A673 (cell line): ENCODE measurements at regions not wholly inside any gene's neighbourhood (a gene's known extent, or its start where the extent isn't known, plus 50 kb on each side); places are given as distances from the start of the nearest gene placed in this dataset.
"Not testable (repeated sequence)": the region's sequence is repeated elsewhere in the genome, so short reads cannot be mapped to it uniquely, and the experiment has no call there.

Experiments used
- BruUV-seq: library from RNA; stranded (reverse); fragments of 400-500 nt; replicated peaks from 2 replicates; lab custom pipeline; 2021; lab: Mats Ljungman, UMichigan
- CTCF ChIA-PET: fragments of 300-600 bp; sonication (Branson Sonifier 250); formaldehyde crosslinking; loops from one replicate; lab custom pipeline; 2022; ENCODE audit warnings: antibody characterized with exemption; lab: Charles Lee
- POLR2A ChIA-PET: fragments of 300-600 bp; sonication (Branson Sonifier 250); formaldehyde crosslinking; loops from one replicate; lab custom pipeline; 2022; ENCODE audit warnings: antibody characterized with exemption; ENCODE audit not compliant: low non-redundant PET; lab: Charles Lee
- DNase-seq: peaks from one replicate; pipeline ENCODE4 v3.0.0-alpha.2; 2015; ENCODE audit warnings: low spot score
- H3K27ac ChIP-seq: fragments of 200-600 bp; sonication (generic); 2 replicates; pipeline ENCODE4 v1.5.1; 2016; ENCODE audit warnings: mixed run types, low read depth, mild to moderate bottlenecking, mixed read lengths, antibody characterized with exemption, low read length; ENCODE audit not compliant: poor library complexity, severe bottlenecking
- H3K27me3 ChIP-seq: fragments of 200-600 bp; sonication (generic); replicated peaks from 2 replicates; pipeline ENCODE4 v1.6.1; 2017; ENCODE audit warnings: mixed run types, low read depth, mild to moderate bottlenecking, mixed read lengths, antibody characterized with exemption, low read length; ENCODE audit not compliant: insufficient read depth, poor library complexity
- H3K36me3 ChIP-seq: fragments of 200-600 bp; sonication (generic); 2 replicates; pipeline ENCODE4 v1.6.1; 2016; ENCODE audit warnings: mixed run types, mild to moderate bottlenecking, mixed read lengths, antibody characterized with exemption, low read length; ENCODE audit not compliant: insufficient read depth, poor library complexity, severe bottlenecking
- H3K4me1 ChIP-seq: fragments of 200-600 bp; sonication (generic); 2 replicates; pipeline ENCODE4 v1.6.1; 2017; ENCODE audit warnings: mixed run types, mild to moderate bottlenecking, mixed read lengths, antibody characterized with exemption, low read length; ENCODE audit not compliant: insufficient read depth, poor library complexity, severe bottlenecking
- H3K4me3 ChIP-seq: fragments of 200-600 bp; sonication (generic); 2 replicates; pipeline ENCODE4 v1.5.1; 2016; ENCODE audit warnings: low read depth, mixed run types, mild to moderate bottlenecking, mixed read lengths, low read length; ENCODE audit not compliant: poor library complexity, severe bottlenecking
- H3K9me3 ChIP-seq: fragments of 200-600 bp; sonication (generic); 2 replicates; pipeline ENCODE4 v1.6.1; 2016; ENCODE audit warnings: mixed run types, low read depth, mild to moderate bottlenecking, mixed read lengths, antibody characterized with exemption, low read length; ENCODE audit not compliant: poor library complexity, severe bottlenecking
- EZH2 ChIP-seq: fragments of 200-600 bp; sonication (generic); IDR thresholded peaks from 2 replicates; pipeline ENCODE4 v1.6.1; 2017; ENCODE audit warnings: borderline replicate concordance, low read depth, mild to moderate bottlenecking, mixed read lengths, antibody characterized with exemption, low read length; ENCODE audit not compliant: poor library complexity, severe bottlenecking
- intact Hi-C: fragments of 100-400 bp; cut with micrococcal nuclease; formaldehyde crosslinking; loops from one replicate; pipeline ENCODE4 v1.10.0; 2022; ENCODE audit not compliant: unreplicated experiment
- TF ChIP-seq, protein P1 (sequence below): fragments of 300-800, 200-600 bp; sonication (generic); conservative IDR thresholded peaks from 2 replicates; pipeline ENCODE4 v1.5.1; 2017; ENCODE audit warnings: low read depth, mild to moderate bottlenecking, antibody characterized with exemption, low read length, moderate library complexity, mixed read lengths

DNA sequence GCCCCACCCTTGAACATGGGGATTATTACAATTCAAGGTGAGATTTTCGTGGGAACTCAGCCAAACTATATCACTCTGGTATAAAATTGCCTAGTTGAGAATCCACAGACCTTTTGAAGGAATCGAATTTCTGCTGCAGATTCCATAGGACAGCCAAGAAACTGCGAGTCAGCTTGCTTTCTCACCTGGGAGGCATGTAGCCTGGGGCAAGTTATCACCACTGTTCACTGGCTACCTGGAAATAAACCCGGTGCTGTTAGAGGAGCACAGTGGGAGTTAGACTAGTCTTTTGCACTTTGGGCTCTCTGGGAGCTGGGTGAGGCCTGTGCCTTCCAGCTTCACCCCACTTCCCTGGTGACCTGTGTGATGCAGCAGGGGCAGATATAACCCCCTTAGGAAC is 1043.5 kb downstream of the TDRD15 start:
- intact Hi-C loops, result no loop called here
- TF ChIP-seq EZH2, result no peak
- TF ChIP-seq, protein P1, sequence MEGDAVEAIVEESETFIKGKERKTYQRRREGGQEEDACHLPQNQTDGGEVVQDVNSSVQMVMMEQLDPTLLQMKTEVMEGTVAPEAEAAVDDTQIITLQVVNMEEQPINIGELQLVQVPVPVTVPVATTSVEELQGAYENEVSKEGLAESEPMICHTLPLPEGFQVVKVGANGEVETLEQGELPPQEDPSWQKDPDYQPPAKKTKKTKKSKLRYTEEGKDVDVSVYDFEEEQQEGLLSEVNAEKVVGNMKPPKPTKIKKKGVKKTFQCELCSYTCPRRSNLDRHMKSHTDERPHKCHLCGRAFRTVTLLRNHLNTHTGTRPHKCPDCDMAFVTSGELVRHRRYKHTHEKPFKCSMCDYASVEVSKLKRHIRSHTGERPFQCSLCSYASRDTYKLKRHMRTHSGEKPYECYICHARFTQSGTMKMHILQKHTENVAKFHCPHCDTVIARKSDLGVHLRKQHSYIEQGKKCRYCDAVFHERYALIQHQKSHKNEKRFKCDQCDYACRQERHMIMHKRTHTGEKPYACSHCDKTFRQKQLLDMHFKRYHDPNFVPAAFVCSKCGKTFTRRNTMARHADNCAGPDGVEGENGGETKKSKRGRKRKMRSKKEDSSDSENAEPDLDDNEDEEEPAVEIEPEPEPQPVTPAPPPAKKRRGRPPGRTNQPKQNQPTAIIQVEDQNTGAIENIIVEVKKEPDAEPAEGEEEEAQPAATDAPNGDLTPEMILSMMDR, result no peak
- Histone ChIP-seq H3K4me1 (no peaks in the 10 kb centered on the region), H3K27me3 (no peaks in the 10 kb centered on the region), H3K36me3 (no peaks in the 10 kb centered on the region), H3K4me3 (no peak overlapping the region), H3K27ac (no peak overlapping the region), H3K9me3 (no peaks in the 10 kb centered on the region)
- no TSS peak for BruUV-seq
- ChIA-PET CTCF (no interaction called here), POLR2A (no interaction called here)
- DNase-seq, result no peak

DNA sequence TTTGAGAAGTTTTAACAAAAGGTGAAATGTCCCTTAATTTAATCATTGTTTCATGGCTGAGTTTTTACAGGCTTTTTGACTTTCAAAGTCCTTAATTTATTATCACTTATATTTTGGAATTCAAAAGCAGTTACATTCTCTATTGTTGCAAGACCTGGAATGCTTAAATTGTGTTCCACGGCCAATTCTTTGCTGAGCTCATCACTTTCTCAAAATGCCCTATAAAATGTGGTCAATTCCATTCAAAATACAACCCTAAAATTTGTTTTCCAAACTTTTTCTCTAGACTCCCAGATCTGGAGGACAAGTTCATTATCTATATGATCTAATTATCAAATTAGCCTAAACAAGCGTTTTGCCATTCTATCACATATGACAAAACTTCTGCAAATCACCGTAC is 1051.2 kb downstream of the TDRD15 start:
- H3K9me3 ChIP-seq, result no peaks in the 10 kb centered on the region
- ChIA-PET CTCF (no interaction called here), POLR2A (no interaction called here)
- TF ChIP-seq, protein P1, result no peak
- TF ChIP-seq EZH2, result no peak
- peaks cover 40% of the 10 kb centered on the region for H3K27me3 ChIP-seq
- no peaks in the 10 kb centered on the region for H3K36me3 ChIP-seq
- BruUV-seq, result no TSS peak
- H3K27ac ChIP-seq, result no peak overlapping the region
- H3K4me1 ChIP-seq, result no peaks in the 10 kb centered on the region
- intact Hi-C loops, result no loop called here
- H3K4me3 ChIP-seq, result no peak overlapping the region
- DNase-seq, result no peak

- CTCF ChIA-PET, result no interaction called here
- no peak for TF ChIP-seq EZH2
- TF ChIP-seq, protein P1, result no peak
- DNase-seq, result no peak
- peaks cover 10% of the 10 kb centered on the region for H3K27me3 ChIP-seq
- no peak overlapping the region for H3K27ac ChIP-seq
- intact Hi-C loops, result no loop called here
- H3K9me3 ChIP-seq, result no peaks in the 10 kb centered on the region
- H3K4me1 ChIP-seq, result no peaks in the 10 kb centered on the region
- no peak overlapping the region for H3K4me3 ChIP-seq
- POLR2A ChIA-PET, result no interaction called here
- no peaks in the 10 kb centered on the region for H3K36me3 ChIP-seq
- no TSS peak for BruUV-seq
Observed at GRCh38 chr2:22185251-22185650, 1061.5 kb downstream of the TDRD15 start.

DNA sequence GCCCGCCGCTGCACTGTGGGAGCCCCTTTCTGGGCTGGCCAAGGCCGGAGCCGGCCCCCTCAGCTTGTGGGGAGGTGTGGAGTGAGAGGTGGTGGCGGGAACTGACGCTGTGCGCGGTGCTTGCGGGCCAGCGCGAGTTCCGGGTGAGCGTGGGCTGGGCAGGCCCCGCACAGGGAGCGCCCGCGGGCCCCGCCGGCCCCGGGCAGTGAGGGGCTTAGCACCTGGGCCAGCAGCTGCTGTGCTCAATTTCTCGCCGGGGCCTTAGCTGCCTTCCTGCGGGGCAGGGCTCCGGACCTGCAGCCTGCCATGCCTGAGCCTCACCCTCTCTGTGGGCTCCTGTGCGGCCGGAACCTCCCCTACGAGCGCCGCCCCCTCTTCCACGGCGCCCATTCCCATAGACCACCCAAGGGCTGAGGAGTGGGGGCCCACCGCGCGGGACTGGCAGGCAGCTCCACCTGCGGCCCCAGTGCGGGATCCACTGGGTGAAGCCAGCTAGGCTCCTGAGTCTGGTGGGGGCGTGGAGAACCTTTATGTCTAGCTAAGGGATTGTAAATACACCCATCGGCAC is 1062.6 kb downstream of the TDRD15 start:
- H3K36me3 ChIP-seq, DNase-seq, BruUV-seq, CTCF ChIA-PET, H3K4me3 ChIP-seq, H3K4me1 ChIP-seq, H3K9me3 ChIP-seq, intact Hi-C loops, H3K27me3 ChIP-seq, POLR2A ChIA-PET, H3K27ac ChIP-seq: not testable (repeated sequence)
